Activated naive CD4-positive, alpha-beta T cell treated with Interleukin-2 at 50 U/mL for 16 hours (primary cell): ENCODE measurements at regions not wholly inside any gene's neighbourhood (a gene's known extent, or its start where the extent isn't known, plus 50 kb on each side); places are given as distances from the start of the nearest gene placed in this dataset.

Experiments
- DNase-seq: peaks from one replicate; pipeline ENCODE4 v3.0.0-alpha.2; 2020

GRCh38 chr6:41451515-41452163 is 94.5 kb upstream of the FOXP4 start:
- DNase-seq = no peak

- no peak for DNase-seq
Observed at GRCh38 chr6:41452763-41453162, 93.4 kb upstream of the FOXP4 start.

- DNase-seq = no peak
Observed at GRCh38 chr6:41453244-41453643, 92.9 kb upstream of the FOXP4 start.

- no peak for DNase-seq
Observed at GRCh38 chr6:41454189-41454789, 91.9 kb upstream of the FOXP4 start.

- no peak for DNase-seq
Observed at GRCh38 chr6:41455410-41455809, 90.8 kb upstream of the FOXP4 start.

GRCh38 chr6:41455818-41456217 is 90.4 kb upstream of the FOXP4 start:
- no peak for DNase-seq

GRCh38 chr6:41457303-41457670 is 88.9 kb upstream of the FOXP4 start:
- DNase-seq = no peak

- DNase-seq = no peak
Observed at GRCh38 chr6:41459738-41460137, 86.4 kb upstream of the FOXP4 start.

- DNase-seq = no peak
Observed at GRCh38 chr6:41460742-41461336, 85.3 kb upstream of the FOXP4 start.

GRCh38 chr6:41462033-41462432 is 84.1 kb upstream of the FOXP4 start:
- DNase-seq = no peak

GRCh38 chr6:41463062-41463930 is 82.9 kb upstream of the FOXP4 start:
- peak; percentile 20 for DNase-seq

GRCh38 chr6:41464019-41464418 is 82.2 kb upstream of the FOXP4 start:
- DNase-seq = no peak

GRCh38 chr6:41464481-41464880 is 81.7 kb upstream of the FOXP4 start:
- no peak for DNase-seq

GRCh38 chr6:41466437-41466990 is 79.7 kb upstream of the FOXP4 start:
- DNase-seq = no peak

GRCh38 chr6:41467061-41467460 is 79.1 kb upstream of the FOXP4 start:
- DNase-seq = no peak

- DNase-seq = no peak
Observed at GRCh38 chr6:41467627-41468404, 78.4 kb upstream of the FOXP4 start.

- no peak for DNase-seq
Observed at GRCh38 chr6:41469156-41470028, 76.8 kb upstream of the FOXP4 start.

GRCh38 chr6:41470029-41470330 is 76.2 kb upstream of the FOXP4 start:
- peak; percentile 7 for DNase-seq

GRCh38 chr6:41470331-41471063 is 75.7 kb upstream of the FOXP4 start:
- DNase-seq = peak; percentile 16

- DNase-seq = no peak
Observed at GRCh38 chr6:41471064-41471895, 74.9 kb upstream of the FOXP4 start.
